Retinal pigment epithelial cell (primary cell): ENCODE measurements at regions not wholly inside any gene's neighbourhood (a gene's known extent, or its start where the extent isn't known, plus 50 kb on each side); places are given as distances from the start of the nearest gene placed in this dataset.

Experiments
- DNase-seq: peaks from one replicate; pipeline ENCODE4 v3.0.0-alpha.2; 2010; ENCODE audit warnings: low read depth
- H3K4me3 ChIP-seq: 2 replicates; pipeline ENCODE4 v1.5.1; 2011; ENCODE audit warnings: mild to moderate bottlenecking, low read length, control low read depth, moderate library complexity
- TF ChIP-seq, protein P1 (sequence below): conservative IDR thresholded peaks from 2 replicates; pipeline ENCODE4 v1.5.1; 2011; ENCODE audit warnings: low read depth, low read length, control low read depth, inconsistent platforms

DNA sequence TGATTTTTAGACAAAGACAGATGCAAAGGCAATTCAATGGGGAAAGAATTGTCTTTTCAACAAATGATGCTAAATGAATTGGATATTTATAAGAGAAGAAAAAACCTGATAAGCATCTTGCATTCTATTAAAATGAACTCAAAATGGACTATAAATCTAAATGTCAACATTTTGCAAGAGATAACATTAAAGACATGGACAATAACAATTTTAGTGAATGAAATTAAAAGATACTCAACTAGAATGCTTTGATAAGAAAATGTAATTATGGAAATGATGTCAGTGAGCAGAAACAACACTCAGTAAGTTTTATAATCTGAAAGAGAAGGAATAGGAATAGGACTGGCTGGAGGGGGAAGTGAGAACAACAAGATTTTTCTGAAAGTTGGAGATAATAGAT lies 421.7 kb downstream of the C6orf118 start:
- DNase-seq, result no peak
- TF ChIP-seq, protein P1, sequence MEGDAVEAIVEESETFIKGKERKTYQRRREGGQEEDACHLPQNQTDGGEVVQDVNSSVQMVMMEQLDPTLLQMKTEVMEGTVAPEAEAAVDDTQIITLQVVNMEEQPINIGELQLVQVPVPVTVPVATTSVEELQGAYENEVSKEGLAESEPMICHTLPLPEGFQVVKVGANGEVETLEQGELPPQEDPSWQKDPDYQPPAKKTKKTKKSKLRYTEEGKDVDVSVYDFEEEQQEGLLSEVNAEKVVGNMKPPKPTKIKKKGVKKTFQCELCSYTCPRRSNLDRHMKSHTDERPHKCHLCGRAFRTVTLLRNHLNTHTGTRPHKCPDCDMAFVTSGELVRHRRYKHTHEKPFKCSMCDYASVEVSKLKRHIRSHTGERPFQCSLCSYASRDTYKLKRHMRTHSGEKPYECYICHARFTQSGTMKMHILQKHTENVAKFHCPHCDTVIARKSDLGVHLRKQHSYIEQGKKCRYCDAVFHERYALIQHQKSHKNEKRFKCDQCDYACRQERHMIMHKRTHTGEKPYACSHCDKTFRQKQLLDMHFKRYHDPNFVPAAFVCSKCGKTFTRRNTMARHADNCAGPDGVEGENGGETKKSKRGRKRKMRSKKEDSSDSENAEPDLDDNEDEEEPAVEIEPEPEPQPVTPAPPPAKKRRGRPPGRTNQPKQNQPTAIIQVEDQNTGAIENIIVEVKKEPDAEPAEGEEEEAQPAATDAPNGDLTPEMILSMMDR, result no peak
- no peak overlapping the region for H3K4me3 ChIP-seq

DNA sequence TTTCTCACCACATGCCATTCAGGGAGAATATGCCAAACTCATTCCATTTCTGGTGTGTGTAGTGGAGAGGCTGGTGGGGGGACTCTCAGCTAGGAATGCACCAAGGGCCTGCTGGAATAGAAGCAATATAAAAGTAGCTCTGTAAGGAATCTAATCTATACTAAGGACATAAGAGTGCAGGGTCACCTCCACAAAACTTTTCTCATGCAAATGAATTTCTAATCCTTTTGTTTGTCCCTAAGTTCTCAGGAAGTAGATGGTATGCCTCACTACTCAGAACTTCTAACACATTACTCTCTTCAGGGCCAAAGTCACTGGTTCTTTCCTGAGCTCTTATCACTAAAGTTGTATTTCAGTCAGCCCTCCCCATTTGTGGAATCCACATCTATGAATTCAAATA lies 427.2 kb downstream of the C6orf118 start:
- H3K4me3 ChIP-seq, result no peak overlapping the region
- no peak for DNase-seq
- TF ChIP-seq, protein P1, result no peak

DNA sequence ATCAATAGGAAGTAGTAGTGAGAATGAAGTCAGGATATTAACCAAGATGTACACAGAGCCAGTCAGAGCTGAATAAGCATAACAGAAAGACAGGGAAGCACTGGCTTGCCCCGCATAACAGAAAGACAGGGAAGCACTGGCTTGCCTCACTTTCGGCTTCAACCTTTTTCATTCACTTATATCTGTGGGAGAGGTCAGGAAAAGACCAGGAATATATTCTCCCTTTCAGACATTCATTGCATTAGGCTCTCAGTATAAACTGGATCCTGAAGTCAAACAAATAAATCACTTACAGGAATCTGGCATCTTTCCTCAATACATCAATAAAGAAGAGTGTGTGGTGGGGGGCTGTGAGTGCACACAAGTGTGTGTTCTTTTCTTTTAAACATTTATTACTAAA lies 437.6 kb downstream of the C6orf118 start:
- no peak for DNase-seq
- no peak overlapping the region for H3K4me3 ChIP-seq
- TF ChIP-seq, protein P1, result no peak

DNA sequence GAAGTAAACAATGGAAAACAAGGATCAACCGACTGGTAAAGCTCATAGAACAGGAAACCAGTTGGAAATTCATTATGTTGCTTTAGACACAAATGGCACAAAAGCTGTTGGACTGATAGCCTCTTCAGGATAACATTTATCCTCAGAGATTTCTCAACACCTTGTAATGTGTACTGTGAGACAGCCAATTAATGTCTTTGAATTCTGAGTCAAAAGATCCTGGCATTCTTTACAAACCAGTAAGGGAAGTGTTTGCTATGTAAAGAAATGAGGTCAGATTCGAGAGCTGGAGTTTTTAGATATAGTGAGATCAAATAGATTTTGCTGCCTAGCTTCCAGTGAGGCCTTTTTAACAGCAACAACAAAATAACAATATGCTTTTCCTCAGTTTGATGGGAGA lies 439.2 kb downstream of the C6orf118 start:
- TF ChIP-seq, protein P1, result no peak
- no peak overlapping the region for H3K4me3 ChIP-seq
- DNase-seq, result no peak

DNA sequence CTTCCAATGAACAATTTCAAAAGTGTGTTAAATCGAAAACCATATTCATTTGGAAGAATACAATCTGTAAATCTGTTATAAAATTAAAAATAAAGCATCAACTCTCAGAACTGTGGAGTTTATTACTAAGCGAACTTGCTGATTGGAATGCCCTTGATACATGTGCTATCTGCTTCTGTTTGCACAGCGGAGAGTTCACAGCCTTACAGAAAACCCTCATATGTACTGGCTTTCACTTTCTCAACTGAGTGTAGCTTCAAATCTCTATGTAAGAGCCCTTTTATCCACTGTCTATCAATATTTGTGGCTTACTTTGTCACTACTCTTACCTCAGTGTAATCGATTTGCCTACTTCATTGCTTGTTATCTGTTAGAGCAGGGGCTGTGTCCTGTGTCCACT lies 447.4 kb downstream of the C6orf118 start:
- TF ChIP-seq, protein P1, result no peak
- no peak overlapping the region for H3K4me3 ChIP-seq
- no peak for DNase-seq

DNA sequence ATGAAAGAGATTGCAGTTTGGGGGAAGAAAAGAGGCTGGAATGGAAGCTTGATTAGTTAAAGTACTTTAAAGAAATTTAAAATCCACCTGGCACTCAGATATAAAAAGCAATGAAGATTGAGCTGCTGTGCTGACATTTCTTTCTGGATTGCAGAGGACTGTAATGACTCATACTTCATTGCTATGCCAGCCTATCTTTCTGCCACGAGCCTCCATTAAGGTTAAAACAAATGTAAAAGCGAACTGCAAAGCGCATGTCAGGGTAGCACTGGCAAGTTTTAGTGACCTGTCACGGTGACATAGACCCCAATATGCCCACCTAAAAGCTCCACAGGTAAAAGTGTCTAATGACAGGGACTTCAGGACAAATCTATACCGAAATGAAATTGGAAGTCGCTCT lies 449.6 kb downstream of the C6orf118 start:
- no peak overlapping the region for H3K4me3 ChIP-seq
- TF ChIP-seq, protein P1, result no peak
- DNase-seq, result no peak

DNA sequence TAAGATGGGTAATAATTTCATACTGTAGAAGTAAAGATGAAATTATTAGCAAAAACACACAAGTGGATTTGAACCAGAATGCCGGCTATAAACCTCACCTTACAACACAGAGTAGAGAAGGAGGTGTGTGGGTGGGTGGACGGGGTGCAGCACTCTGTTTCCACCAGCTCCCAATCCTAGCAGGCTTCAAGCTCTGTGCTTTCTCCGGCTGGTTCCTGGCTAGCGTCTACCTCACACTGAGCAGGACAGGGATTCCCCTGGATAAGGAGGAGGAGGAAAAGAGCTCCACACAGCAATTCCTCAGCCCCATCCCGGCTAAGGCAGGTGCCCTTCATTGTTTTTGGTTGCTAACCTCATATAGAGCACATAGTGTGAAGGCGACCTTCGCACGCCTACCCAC lies 453.3 kb downstream of the C6orf118 start:
- TF ChIP-seq, protein P1, result no peak

More for the DNA sequence above, 453.3 kb downstream of the C6orf118 start:
- DNase-seq, result no peak
- no peak overlapping the region for H3K4me3 ChIP-seq
